SJCRH30 (cell line): ENCODE measurements at regions not wholly inside any gene's neighbourhood (a gene's known extent, or its start where the extent isn't known, plus 50 kb on each side); places are given as distances from the start of the nearest gene placed in this dataset.

Experiments
- DNase-seq, 2 experiments: peaks; one replicate each; pipeline ENCODE4 v3.0.0-alpha.2; 2015 to 2020
- H3K27ac ChIP-seq: fragments of 250-450 bp; sonication (Bioruptor Pico); 2 replicates; pipeline ENCODE4 v1.5.1; 2020; ENCODE audit warnings: mild to moderate bottlenecking, moderate library complexity
- H3K27me3 ChIP-seq: fragments of 250-450 bp; sonication (Bioruptor Pico); 2 replicates; pipeline ENCODE4 v1.5.1; 2020; ENCODE audit warnings: mild to moderate bottlenecking, moderate library complexity
- H3K36me3 ChIP-seq: fragments of 250-450 bp; sonication (Bioruptor Pico); 2 replicates; pipeline ENCODE4 v1.5.1; 2020; ENCODE audit warnings: mild to moderate bottlenecking, moderate library complexity
- H3K4me1 ChIP-seq: fragments of 250-450 bp; sonication (Bioruptor Pico); 2 replicates; pipeline ENCODE4 v1.5.1; 2020; ENCODE audit warnings: mild to moderate bottlenecking, moderate library complexity
- H3K4me3 ChIP-seq: fragments of 250-450 bp; sonication (Bioruptor Pico); 2 replicates; pipeline ENCODE4 v1.5.1; 2020; ENCODE audit warnings: mild to moderate bottlenecking, moderate library complexity
- H3K9me3 ChIP-seq: fragments of 250-450 bp; sonication (Bioruptor Pico); replicated peaks from 2 replicates; pipeline ENCODE4 v1.5.1; 2020; ENCODE audit warnings: mild to moderate bottlenecking, moderate library complexity

DNA sequence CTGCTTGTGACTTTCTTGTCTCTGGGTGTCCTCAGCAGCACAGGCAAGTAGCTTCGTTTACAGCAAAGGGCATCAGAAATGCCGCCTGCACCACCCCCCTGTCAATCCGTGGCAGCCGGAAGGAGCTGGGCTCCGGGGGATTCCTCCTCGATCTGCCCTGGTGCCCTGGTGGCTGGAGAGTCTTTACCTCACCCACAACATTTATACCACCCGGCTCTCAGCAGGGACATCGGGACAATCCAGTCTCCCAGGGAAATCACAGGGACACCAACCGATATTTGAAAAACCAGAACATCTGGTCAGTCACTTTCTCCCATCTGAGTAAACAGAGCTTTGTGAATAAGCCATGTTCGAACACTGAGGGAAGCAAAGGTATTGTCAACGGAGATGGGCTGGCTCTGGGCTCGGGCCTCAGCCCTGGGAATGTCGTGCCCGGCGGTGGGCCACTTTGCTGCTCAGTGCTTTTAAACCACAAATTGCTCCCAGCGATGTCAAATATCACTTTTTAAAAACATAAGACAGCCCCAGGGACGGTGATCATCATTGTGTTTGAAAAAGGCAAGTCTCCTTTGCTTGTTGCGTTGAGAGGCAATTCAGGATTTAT is 210.0 kb upstream of the SALL3 start:
- no peak for DNase-seq
- no peaks in the 10 kb centered on the region for H3K9me3 ChIP-seq
- H3K36me3 ChIP-seq = no peaks in the 10 kb centered on the region
- no peaks in the 10 kb centered on the region for H3K27me3 ChIP-seq
- H3K4me3 ChIP-seq = no peak overlapping the region
- no peaks in the 10 kb centered on the region for H3K4me1 ChIP-seq
- H3K27ac ChIP-seq = no peak overlapping the region

DNA sequence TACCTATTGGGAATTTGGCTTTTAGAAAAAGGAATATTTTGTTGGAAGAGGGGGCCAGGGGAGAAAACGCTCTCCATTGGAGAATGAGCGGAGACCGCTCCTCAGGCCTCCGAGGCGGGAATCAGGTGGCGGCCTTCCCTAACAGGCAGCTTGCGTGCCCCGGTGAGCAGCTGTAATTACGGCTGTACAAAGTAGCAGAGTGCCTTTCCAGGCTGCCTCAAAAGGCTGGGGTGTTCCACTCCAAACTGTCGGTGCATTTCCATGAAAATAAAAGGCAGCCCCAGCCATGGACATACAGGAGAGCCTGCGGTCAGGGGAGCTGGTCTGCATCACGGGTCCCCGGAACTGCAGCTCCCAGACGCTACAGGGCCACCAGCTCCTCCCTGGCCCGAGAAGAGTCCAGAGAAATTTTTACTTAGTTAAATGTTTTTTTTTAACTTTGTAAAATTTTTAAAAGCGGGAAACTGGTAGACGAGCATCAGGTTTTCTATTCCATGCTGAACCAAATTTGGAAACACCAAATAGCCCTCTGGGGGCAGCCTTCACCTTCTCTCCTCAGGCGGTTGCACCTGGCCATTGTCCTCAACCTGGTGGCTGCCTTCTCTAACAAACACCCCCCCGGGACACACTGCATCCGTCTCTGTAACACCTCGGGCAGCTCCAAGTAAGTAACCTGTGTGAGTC is 209.3 kb upstream of the SALL3 start:
- Histone ChIP-seq H3K27me3 (no peaks in the 10 kb centered on the region), H3K36me3 (no peaks in the 10 kb centered on the region), H3K4me1 (no peaks in the 10 kb centered on the region), H3K27ac (no peak overlapping the region), H3K9me3 (no peaks in the 10 kb centered on the region), H3K4me3 (no peak overlapping the region)
- DNase-seq = no peak

DNA sequence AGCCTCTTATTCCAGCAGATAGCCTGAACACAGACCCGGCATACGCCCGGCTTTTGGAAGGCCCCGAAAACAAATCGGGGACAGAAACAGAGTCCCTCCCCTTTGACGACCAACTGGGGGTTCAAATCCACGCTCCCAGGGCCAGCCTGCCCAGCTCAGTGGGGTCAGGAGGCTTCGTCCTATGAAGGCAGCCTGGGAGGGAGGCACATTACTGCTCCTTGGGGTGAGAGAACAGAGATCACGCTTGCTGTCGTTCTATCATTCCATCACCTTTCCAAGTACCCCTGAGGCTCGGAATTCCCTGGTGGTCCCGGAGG is 208.8 kb upstream of the SALL3 start:
- Histone ChIP-seq H3K4me1 (no peaks in the 10 kb centered on the region), H3K27me3 (no peaks in the 10 kb centered on the region), H3K36me3 (no peaks in the 10 kb centered on the region), H3K27ac (no peak overlapping the region), H3K9me3 (no peaks in the 10 kb centered on the region), H3K4me3 (no peak overlapping the region)
- no peak for DNase-seq

DNA sequence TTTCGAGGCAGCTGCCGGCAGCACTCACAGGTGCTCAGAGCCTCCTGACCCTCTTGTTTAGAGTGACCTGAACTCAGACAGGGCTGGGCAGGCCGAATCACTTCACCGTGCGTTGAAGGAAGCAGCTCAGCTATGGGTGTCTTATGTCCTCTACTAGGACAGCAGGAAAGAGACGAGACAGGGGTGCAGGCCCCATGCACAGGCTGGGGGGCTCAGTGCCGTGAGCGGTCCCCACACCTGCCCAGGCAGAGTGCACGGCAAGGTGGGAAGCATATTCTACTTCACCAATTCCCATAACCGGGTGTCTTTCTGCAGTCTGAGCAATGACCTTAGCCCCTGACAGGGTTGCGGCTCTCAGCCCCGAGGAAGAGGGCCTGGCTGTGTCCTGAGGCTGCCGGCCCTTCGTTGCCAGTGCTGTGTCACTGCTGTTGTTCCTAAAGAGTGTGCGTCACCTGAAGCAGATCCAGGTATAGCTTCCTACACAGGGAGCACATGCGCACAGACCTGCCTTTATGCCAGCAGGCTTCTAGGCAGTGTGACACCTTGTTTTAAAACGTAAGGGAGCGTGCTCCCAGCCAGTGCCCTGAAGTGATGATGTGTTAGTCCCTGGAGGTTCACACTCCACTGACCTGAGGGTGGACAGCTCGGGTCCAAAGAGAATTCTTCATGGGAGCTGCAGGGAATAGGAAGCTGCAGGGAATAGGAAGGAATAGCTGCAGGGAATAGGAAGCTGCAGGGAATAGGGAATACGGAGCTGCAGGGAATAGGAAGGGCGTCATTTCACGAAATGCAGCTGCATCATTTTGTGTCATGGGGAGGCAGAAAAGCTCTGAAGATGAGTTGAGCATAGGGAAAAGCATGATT is 207.9 kb upstream of the SALL3 start:
- Histone ChIP-seq H3K27me3 (no peaks in the 10 kb centered on the region), H3K36me3 (no peaks in the 10 kb centered on the region), H3K9me3 (no peaks in the 10 kb centered on the region), H3K4me1 (no peaks in the 10 kb centered on the region), H3K27ac (no peak overlapping the region), H3K4me3 (no peak overlapping the region)
- DNase-seq = no peak

DNA sequence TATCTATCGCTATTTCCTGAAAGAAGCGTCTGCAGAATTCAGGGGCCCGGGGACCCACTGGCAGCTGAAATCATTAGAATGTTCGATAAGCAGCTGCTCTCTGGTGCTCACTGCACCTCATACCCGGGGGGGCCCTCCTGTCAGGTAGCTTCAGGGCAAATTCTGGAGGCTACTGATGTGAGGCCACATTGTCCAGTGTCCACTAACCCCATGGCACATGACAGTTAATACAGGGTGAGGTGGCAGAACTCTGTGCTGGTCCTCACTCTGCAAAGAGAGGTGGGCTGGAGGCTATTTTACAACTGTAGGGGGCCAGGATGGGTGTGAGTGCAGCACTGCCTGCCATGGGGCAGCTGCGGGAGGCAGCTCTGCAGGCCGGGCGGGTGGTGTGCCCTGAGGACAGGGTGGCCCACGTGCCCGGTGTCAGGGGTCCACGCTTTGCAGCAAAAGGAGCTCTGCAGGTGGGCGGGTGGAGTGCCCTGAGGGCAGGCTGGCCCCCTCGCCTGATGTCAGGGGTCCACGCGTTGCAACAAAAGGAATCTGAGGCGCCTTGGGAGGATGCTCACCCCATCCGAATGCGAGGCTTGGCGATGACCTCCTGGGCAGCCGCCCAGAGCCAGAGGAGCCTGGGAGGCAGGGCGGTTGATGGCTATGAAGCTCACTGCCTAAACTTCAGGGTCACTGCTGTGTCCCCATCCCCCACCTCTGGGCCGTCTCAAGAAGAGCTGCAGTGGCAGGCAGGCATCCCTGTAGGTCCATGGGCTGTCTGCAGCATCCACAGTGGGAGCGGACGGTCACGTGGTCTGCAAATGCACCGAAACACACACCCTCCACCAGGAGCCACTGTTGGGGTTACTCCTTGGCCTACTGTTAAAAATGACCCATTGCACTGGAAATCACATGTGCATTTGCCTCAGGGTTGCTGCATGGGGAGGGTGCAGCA is 207.0 kb upstream of the SALL3 start:
- Histone ChIP-seq H3K4me1 (no peaks in the 10 kb centered on the region), H3K36me3 (no peaks in the 10 kb centered on the region), H3K27ac (no peak overlapping the region), H3K9me3 (no peaks in the 10 kb centered on the region), H3K27me3 (no peaks in the 10 kb centered on the region), H3K4me3 (no peak overlapping the region)
- DNase-seq = no peak

DNA sequence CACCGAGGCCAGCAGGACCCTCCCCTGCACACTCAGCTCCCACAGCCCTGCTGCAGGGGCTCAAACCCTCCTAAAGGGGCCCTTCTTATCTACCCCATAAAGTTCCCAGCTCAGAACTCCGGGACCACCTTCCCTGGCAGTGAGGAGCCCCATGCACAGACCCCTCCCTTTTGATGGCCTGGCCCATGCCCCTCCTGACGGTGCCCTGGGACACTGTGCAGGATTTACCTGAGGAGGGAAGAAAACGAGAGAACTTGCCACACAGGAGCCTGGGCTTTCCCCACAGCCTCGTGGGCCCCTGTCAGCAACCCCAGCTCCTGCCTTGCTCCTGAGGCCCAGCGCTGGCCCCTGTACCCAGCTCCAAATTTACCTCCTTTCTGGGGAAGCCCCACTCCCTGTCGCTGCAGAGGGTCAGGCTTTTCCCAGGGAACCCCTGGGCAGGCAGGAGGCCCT is 206.3 kb upstream of the SALL3 start:
- H3K4me1 ChIP-seq = no peaks in the 10 kb centered on the region
- H3K4me3 ChIP-seq = no peak overlapping the region
- H3K27ac ChIP-seq = no peak overlapping the region
- H3K27me3 ChIP-seq = no peaks in the 10 kb centered on the region
- no peaks in the 10 kb centered on the region for H3K9me3 ChIP-seq
- no peak for DNase-seq
- no peaks in the 10 kb centered on the region for H3K36me3 ChIP-seq

DNA sequence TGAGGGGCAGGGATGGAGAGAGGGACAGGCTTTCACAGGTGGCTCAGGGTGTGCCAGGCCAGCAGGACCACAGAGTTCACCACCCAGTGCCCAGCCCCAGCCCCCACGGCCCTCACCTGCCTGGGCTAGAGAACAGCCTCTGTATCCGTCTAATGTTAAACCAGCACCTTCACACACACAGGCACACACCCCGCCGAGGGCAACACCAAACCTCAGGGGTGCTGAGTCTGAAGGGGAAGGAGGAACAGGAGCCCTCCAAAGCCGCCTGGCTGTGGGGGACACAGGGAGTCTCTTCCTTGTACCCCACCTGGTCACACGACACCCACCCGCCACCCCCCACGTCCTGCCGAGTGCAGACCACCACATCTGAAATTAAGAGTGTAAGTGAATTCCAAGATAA is 205.8 kb upstream of the SALL3 start:
- H3K27ac ChIP-seq = no peak overlapping the region
- no peak overlapping the region for H3K4me3 ChIP-seq
- H3K27me3 ChIP-seq = no peaks in the 10 kb centered on the region
- no peak for DNase-seq
- H3K4me1 ChIP-seq = no peaks in the 10 kb centered on the region
- no peaks in the 10 kb centered on the region for H3K9me3 ChIP-seq
- H3K36me3 ChIP-seq = no peaks in the 10 kb centered on the region

DNA sequence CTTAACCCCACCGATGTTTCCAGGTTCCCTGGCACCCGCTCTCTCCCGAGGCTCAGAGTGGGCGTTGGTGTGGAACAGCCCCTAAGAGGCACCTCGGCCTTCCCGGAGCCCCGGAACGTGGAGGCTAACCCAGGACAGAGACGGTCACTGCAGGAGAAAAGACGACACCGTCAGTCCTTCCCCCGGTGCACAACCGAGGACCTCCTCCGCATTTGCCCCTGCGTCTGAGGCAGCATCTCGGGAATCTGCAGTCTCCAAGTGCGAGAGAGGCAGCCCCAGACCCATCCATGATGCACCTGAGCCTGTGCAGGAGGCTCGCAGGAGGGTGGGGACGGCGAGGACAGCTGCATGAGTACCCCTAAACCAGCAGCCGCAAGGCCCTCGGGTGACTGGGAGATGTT is 204.9 kb upstream of the SALL3 start:
- Histone ChIP-seq H3K27ac (no peak overlapping the region), H3K9me3 (no peaks in the 10 kb centered on the region), H3K4me3 (no peak overlapping the region), H3K4me1 (no peaks in the 10 kb centered on the region), H3K36me3 (no peaks in the 10 kb centered on the region), H3K27me3 (no peaks in the 10 kb centered on the region)
- no peak for DNase-seq

DNA sequence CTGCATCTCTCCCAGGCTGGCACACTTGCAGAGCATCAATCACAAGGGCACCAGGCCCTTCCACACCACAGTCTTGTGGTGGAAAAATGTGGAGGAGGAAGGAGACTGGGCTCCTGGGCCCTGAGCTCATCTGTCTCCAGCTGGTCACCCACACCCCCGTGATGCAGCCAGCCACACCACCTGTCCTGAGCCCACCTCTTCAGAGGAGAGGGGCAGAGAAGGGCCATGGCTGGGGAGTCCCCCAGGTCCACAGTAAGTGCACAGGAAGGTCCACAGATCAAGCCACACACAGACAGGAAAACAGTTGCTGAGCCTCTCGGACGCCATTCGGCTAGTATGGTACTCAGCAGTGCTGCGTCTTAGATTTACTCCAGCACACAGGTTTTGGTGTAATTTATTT is 203.5 kb upstream of the SALL3 start:
- Histone ChIP-seq H3K27me3 (no peaks in the 10 kb centered on the region), H3K4me1 (no peaks in the 10 kb centered on the region), H3K9me3 (no peaks in the 10 kb centered on the region), H3K4me3 (no peak overlapping the region), H3K27ac (no peak overlapping the region), H3K36me3 (no peaks in the 10 kb centered on the region)
- no peak for DNase-seq

DNA sequence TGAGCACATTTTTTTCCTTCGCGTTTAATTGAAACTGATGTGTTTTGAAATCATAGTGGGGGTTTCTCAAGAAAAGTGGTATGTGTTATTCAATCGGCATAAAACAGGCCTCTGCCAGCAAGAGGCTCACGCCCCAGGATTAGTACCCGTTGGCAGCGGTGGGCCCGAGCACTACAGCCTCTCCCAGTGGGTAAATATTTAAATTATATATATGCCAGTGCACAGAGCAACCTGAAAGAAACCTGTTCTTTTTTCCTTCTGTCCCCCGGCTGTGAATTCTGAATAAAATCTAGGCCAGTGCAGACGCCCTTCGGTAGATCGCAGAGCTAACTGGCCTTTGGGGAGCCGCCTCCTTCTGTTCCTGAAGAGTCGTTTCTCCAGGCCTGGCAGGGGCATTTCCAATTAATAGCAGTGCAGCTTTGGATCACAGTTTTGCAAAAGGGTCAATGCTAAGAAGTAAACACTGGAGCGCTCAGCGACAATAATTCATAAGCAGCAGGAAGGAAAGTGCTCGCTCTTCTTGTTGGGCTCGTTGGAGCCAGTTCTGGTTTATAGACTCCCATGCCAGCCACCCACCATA is 202.8 kb upstream of the SALL3 start:
- no peaks in the 10 kb centered on the region for H3K36me3 ChIP-seq
- DNase-seq = no peak
- no peaks in the 10 kb centered on the region for H3K27me3 ChIP-seq
- no peaks in the 10 kb centered on the region for H3K4me1 ChIP-seq
- H3K27ac ChIP-seq = no peak overlapping the region
- no peaks in the 10 kb centered on the region for H3K9me3 ChIP-seq
- no peak overlapping the region for H3K4me3 ChIP-seq

DNA sequence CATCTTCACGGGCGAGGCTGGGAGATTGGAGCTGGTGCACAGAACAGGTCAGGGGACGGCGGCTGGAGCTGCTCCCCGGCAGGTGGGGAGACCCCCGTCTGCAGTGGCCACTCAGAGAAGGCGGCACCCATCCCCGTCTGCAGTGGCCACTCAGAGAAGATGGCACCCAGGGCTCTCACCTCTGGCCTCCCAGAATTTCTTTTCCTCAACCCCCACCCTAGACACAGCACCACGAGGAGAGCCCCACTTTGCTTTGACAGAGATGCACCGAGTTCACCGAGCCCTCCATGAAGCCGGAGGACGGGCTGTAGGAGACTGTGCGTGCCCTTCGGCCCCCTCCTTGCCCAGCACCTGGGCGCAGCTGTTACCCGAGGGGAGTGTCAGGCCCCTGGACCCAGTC is 201.6 kb upstream of the SALL3 start:
- no peaks in the 10 kb centered on the region for H3K36me3 ChIP-seq
- H3K9me3 ChIP-seq = no peaks in the 10 kb centered on the region
- no peak overlapping the region for H3K4me3 ChIP-seq
- H3K27ac ChIP-seq = no peak overlapping the region
- H3K4me1 ChIP-seq = no peaks in the 10 kb centered on the region
- H3K27me3 ChIP-seq = no peaks in the 10 kb centered on the region
- DNase-seq = no peak

DNA sequence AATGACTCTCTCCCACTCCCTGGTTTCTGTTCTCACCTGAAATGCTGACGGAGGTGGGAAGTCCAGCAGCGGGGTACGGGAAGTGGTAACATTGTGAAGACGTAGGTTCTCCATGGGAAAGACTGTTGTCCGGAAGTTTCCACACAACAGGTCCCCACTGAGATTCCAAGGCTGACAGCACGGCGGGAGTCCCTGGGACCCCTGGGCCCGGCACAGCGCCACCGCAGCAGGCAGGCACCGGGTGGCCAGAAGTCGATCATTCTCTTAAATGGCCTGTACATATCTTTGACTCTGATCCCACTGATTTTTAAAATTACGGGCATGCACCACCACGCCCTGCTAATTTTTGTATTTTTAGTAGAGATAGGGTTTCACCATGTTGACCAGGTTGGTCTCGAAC is 201.0 kb upstream of the SALL3 start:
- H3K36me3 ChIP-seq = no peaks in the 10 kb centered on the region
- H3K4me3 ChIP-seq = no peak overlapping the region
- H3K27me3 ChIP-seq = no peaks in the 10 kb centered on the region
- H3K9me3 ChIP-seq = no peaks in the 10 kb centered on the region
- H3K4me1 ChIP-seq = no peaks in the 10 kb centered on the region
- DNase-seq = no peak
- no peak overlapping the region for H3K27ac ChIP-seq

DNA sequence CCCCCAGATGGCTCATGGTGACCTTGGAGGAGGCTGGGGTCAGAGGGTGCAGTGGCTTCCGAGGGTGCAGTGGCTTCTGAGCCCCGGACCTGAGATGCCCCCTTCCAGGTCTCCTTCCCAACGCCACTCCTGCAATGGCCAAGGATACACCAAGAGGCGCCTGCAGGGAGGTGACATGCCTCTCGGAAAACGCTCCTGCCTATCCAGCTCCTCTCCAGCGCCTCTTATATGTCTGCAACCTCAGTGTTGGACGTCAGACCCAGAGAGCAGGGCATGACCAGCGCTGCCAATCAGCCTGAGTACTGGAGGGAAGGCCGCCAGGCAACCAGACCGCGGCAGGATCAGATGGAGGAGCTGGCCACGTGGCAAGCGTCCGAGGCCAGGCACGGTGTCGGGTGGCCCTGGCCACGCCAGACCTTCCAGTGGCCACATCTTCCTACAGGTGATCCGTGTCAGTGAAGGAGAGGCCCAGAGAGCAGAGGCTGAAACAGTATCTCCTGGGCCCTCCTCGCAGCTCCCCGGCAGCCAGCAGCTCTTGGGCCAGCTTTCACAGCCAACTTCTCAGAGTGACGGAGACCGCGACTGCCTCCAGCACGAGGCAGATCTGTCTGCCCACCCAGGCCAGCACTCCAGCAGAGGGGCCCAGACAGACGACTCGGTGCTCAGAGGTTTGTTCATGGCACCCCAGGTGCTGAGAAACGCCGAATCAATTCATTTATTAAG is 199.5 kb upstream of the SALL3 start:
- H3K27ac ChIP-seq = no peak overlapping the region
- no peaks in the 10 kb centered on the region for H3K36me3 ChIP-seq
- no peak overlapping the region for H3K4me3 ChIP-seq
- DNase-seq = no peak
- no peaks in the 10 kb centered on the region for H3K9me3 ChIP-seq
- H3K4me1 ChIP-seq = no peaks in the 10 kb centered on the region
- H3K27me3 ChIP-seq = no peaks in the 10 kb centered on the region
